GM12865 (cell line): ENCODE measurements at regions not wholly inside any gene's neighbourhood (a gene's known extent, or its start where the extent isn't known, plus 50 kb on each side); places are given as distances from the start of the nearest gene placed in this dataset.

Experiments
- DNase-seq: peaks from one replicate; pipeline ENCODE4 v3.0.0; 2010; ENCODE audit warnings: low read depth
- H3K4me3 ChIP-seq: 2 replicates; pipeline ENCODE4 v1.5.1; 2011; ENCODE audit warnings: mild to moderate bottlenecking, low read depth, low read length, control low read depth
- CTCF ChIP-seq: IDR thresholded peaks from 2 replicates; pipeline ENCODE4 v1.5.1; 2011; ENCODE audit warnings: low read length, control low read depth, low read depth, inconsistent platforms; ENCODE audit not compliant: insufficient read depth; ENCODE audit errors: missing control alignments

DNA sequence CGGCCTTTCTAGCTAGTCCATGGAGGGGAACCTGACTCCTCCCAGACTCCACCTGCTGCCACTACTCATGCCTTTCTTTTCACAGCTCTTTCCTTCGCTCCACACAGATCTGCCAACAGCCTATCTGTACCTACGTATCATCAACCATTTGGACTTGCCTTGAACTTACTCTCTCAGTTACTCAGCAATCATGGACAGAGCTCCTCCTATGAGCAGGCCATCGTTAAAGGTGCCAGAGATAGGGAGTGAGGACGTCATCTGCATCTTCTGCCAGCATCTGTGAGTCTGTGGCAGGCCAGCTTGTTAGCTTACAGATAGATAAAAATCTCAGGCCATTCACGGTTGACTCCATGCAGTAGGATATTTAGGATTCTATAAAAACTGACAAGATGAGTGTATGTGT is 162.9 kb upstream of the ZBED5 start:
- DNase-seq: no peak
- TF ChIP-seq CTCF: no peak
- H3K4me3 ChIP-seq: no peak overlapping the region

GRCh38 chr11:11020219-11020726 is 162.4 kb upstream of the ZBED5 start:
- no peak for TF ChIP-seq CTCF
- no peak for DNase-seq

GRCh38 chr11:11016943-11017342 is 159.1 kb upstream of the ZBED5 start:
- DNase-seq: no peak
- no peak for TF ChIP-seq CTCF
- H3K4me3 ChIP-seq: no peak overlapping the region

More at GRCh38 chr11:11020219-11020726, 162.4 kb upstream of the ZBED5 start:
- no peak overlapping the region for H3K4me3 ChIP-seq

- H3K4me3 ChIP-seq: no peak overlapping the region
- DNase-seq: no peak
- TF ChIP-seq CTCF: no peak
These were observed 158.2 kb upstream of the ZBED5 start for GRCh38 chr11:11016068-11016467.

DNA sequence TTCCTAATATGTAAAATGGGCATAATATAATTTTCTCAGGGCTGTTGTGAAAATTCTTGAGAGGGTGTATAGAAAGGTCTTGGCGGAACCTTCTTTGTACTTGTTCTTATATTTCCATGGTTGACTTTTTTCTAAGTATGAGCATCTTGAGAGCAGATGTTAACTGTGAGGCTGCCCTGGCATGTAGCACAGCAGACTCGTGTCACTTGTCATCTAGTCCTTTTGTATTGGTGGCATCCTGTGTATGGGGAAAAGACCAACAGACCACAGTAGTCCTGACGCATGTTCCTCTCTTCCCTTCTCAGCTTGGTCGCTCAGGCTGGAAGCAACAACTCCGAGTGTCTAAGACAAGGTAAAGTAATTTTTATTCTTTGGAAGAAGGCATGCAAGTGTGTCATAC is 153.8 kb upstream of the ZBED5 start:
- no peak for TF ChIP-seq CTCF
- no peak for DNase-seq
- H3K4me3 ChIP-seq: no peak overlapping the region

DNA sequence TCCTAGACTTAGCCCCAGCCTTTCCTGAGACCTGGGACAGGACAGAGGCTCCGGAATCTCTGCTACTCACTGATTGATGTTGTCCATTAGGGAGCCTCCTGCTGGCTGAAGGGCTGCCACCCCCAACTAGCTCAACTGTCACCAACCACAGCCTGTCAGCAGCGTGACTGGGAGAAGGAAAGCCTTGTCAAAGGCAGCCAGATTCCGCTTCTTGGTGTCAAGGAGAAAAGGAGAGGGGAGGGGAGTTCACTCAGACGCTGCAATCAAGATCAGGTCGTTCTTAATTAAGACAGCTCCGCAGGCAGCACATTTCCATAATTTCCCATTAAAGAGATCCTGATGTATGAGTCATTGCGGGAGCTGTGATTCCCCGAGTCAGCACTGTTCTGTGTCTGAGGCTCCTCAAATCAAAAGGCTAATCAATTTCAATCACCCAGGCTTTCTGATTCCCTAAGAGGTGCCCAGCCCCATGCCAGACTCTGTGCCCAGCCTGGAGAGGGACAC is 152.8 kb upstream of the ZBED5 start:
- no peak for TF ChIP-seq CTCF
- no peak overlapping the region for H3K4me3 ChIP-seq
- DNase-seq: peak; percentile 7

DNA sequence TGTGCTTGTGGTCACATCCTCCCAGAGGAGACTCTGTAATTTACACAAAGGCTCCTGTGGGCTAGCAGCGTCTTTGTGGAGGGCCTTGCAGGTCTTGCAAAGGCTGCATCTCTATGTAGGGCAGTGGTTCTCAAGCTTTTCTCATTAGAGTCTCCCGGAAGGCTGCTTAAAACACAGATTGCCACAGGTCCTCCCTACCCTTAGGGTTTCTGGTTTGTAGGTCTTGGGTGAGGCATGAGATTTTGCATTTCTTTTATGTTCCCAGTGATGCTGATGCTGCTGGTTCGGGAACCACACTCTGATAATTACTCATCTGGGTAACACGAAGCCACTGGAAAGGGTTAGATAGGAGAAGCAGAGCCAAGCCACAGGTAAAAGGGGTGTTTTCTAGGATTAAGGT is 151.3 kb upstream of the ZBED5 start:
- DNase-seq: no peak
- H3K4me3 ChIP-seq: no peak overlapping the region
- no peak for TF ChIP-seq CTCF
